CD4-positive, alpha-beta T cell treated with Interleukin-6 at 100 ng/mL for 8 hours (primary cell): ENCODE measurements at regions not wholly inside any gene's neighbourhood (a gene's known extent, or its start where the extent isn't known, plus 50 kb on each side); places are given as distances from the start of the nearest gene placed in this dataset.

Source experiments
- DNase-seq: peaks from one replicate; pipeline ENCODE4 v3.0.0-alpha.2; 2020; ENCODE audit warnings: mixed read lengths, low spot score

DNA sequence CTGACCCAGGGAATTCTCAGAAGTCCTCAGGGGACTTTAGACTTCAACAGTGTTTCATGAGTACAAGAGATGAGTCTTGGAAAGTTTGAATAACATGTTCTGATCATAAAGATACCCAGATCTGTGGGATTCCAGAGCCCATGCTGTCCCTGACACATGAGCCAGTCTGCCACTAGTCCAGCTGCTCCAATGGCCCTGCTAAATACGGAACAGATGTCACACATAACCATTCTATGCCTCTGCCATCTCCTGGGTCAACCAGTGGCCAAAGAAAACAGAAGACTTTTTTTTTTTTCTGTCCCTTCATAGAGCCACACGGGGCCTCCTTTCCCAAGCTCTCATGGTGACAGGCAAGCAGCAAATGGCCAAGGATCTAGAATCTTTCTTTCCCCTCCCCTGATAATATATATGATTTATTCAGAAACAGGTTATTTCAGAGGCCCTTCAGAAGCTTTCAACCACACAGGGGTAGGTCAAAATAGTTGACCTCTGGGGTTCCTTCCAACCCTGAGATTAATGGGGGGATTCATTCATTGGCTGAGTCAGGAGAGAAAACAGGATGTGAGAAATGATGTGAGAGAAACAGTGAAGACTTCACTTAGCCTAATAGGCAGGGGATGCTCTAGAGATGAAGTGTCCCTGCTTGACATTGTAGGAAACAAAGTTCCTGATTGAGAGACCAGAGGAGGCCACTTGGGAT lies 367.7 kb downstream of the CDK5RAP2 start:
- no peak for DNase-seq

- no peak for DNase-seq
These were observed 369.7 kb downstream of the CDK5RAP2 start for GRCh38 chr9:120210274-120210673.

DNA sequence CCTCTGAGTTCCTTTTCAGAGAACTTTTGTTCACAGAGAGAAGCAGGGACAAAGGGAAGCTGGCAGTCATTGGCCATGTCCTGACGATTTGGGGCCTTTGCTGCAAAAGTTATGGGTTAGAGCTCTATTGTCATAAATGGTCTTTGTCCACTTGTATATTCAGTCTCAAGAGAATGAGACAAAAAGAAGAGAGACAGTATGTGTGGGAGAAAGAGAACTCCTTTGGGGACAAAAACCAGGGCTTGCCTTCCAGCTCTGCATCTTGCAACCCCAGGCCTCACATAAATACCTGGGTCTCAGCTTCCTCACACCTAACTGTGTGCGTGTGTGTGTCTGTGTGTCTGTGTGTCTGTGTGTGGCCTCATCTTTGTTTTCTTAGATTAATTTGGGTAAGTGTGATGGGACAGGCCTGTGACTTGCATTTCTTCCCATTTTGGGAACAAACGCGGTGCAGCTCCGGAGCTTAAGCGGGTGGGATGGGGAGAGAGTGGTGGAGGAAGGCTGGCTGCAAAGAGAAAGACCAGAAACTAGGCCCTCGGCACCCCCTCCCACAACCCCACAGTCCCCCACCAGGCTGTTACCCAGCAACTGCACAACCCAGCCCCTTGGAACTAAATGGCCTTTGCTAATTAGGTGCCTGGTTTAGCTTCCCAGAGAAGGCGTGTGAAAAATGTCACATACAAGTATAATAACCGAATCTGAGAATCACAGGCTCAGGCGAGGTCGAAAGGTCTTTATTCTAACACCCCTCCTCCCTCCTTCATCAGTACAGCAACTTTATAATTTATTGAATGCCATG lies 376.9 kb downstream of the CDK5RAP2 start:
- no peak for DNase-seq

DNA sequence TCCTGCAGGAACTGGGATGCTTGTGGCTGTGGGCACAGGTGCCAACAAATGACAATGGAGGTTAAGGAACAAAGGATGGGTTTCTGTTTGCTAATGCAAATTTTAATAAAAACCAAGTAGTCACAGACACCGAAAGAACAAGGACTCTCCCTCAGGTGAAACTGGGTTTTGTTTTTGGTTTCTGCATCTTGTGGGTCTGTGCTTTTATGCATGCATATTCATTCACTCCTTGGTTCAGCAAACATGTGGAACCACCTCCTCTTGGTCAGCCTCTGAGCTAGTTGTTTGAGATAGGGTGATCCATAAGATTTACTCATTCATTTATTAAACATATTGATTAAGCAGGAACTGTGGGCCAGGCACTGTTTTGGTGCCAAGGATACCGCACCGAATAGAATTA lies 381.9 kb downstream of the CDK5RAP2 start:
- DNase-seq: no peak

- no peak for DNase-seq
These were observed 382.4 kb downstream of the CDK5RAP2 start for GRCh38 chr9:120197605-120198004.

DNA sequence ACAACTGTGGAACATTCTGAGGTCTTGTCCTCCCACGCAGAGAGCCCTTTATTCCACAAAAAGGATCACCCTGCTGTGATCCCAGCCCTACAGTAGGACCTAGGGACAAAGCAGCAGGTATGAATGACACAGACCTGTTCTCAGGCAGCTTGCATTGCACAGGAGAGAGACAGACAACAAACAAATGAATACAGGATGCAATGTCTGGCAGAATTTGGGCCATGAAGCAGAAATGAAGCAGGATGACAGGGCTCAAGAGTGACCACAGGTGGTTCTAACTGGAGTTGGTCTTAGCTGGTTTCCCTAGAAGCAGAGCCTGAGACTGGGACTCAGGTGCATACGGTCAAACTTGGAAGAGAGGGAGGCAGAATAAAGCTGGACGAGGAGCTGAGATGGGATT lies 388.8 kb downstream of the CDK5RAP2 start:
- DNase-seq: no peak

DNA sequence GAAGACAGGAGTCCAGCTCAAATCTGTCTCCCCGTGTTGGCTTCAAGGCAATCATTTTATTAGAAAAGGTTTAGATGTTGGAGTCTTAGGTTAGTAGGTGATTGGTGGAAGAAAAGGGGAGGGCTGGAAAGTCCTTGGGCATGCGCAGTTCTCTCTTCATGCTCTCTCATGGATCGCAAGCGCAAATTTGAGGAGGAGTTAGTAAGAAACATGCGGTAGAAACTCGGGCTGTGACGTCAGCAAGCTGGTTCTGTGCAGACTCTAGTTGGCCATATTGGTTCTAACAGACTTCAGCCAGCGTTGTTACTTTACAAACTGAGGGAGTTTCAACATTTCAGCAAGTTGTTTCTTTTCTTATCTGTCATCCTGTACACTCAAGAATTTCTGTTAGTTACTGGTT lies 392.2 kb downstream of the CDK5RAP2 start:
- DNase-seq: no peak

DNA sequence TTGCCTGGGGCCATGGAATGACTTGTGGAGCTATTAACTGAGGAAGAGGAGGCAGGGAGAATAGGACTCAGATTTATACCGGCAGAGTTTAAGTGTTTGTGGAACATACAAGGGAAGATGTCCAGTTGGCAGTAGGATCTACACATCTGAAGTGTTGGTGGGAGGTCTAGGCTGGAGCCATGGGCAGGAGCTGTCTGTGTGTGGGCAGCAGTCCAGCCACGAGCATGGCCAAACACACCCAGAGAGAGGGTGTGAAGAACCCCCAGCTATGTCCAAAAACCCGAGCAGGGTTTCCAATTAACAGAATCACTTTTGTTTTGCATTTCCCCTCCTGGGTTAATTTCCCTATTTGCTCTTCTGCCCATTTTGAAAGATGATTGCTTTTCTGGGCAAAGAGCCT lies 393.7 kb downstream of the CDK5RAP2 start:
- DNase-seq: no peak

DNA sequence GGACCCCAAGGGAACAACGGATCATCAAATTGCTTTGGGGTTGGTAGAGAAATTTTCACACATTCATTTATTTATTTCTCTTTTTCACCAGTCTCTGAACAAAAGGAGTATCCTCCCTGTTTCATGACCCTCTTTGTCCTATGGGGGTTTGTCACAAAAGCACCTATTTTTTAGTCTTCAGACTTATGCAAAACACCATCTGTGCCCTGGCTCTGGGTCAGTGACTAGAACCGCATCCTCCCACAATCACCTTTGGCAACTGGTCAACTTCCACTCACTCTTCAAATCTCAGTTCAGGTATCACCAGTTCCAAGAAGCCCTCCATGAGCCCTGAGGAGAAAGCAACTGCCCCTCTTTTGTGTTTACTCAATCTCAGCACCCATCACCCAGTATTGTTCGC lies 395.7 kb downstream of the CDK5RAP2 start:
- no peak for DNase-seq

- no peak for DNase-seq
These were observed 396.4 kb downstream of the CDK5RAP2 start for GRCh38 chr9:120183615-120184014.

- no peak for DNase-seq
These were observed 398.0 kb downstream of the CDK5RAP2 start for GRCh38 chr9:120182011-120182410.

GRCh38 chr9:120177121-120177520 lies 402.8 kb downstream of the CDK5RAP2 start:
- DNase-seq: no peak

DNA sequence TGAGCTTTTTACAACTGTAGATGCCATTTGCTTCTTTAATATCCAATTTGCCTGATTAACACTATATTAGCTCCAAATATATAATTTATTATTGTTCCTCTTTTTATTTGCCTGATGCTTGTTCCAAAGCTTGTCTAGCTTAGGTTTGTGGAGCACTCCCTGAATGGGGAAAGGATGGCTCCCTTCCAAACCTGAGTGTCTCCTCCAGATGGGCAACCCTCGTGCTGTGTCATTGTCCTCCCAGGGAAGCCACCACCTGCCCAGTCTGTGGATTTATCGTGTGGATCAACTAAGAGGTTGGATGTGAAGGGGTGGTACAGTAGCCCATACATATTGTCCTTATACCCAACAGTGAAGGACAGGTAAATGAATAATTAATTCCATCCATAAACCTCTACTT lies 404.9 kb downstream of the CDK5RAP2 start:
- no peak for DNase-seq

GRCh38 chr9:120161776-120162175 lies 418.2 kb downstream of the CDK5RAP2 start:
- DNase-seq: no peak

GRCh38 chr9:120158221-120158620 lies 421.7 kb downstream of the CDK5RAP2 start:
- no peak for DNase-seq

DNA sequence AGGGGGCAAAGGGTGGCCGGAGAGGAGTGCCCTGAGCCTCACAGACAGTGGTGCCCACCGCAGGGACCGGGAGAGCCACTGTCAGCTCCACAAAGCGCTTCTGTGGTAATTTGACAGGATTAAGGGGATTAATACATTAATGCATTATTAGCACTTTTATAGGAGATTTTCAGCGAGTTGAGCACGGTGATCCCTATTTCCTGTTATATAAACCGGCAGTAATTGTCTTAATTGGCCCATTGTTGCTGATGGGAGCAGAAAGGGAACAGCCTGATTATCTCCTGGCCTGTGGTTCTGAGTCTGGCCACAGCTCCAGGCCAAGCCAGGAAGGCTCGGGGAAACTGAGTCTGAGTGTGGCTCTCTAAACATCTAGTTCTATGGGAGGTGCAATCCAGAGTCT lies 423.6 kb downstream of the CDK5RAP2 start:
- DNase-seq: no peak

- no peak for DNase-seq
These were observed 426.7 kb downstream of the CDK5RAP2 start for GRCh38 chr9:120153258-120153657.

DNA sequence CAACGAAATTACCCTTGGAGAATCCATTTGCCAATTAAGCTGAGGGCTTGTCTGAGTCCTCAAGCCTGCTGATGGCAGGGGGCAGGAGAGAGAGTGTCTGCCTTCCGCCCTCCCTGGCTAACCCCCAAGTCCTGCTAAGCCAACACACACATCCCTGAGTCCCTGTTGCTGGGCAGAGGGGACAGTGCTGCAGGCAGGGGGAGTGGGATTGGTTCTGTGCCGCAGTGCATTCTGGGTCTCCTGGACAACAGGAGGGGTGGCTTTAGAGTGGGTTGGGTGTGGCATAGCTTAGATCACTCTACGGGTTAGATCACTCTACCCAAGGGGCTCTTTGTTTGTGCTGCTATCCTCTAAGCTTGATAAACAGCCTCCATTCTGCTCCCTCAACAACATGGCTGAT lies 427.7 kb downstream of the CDK5RAP2 start:
- DNase-seq: no peak

DNA sequence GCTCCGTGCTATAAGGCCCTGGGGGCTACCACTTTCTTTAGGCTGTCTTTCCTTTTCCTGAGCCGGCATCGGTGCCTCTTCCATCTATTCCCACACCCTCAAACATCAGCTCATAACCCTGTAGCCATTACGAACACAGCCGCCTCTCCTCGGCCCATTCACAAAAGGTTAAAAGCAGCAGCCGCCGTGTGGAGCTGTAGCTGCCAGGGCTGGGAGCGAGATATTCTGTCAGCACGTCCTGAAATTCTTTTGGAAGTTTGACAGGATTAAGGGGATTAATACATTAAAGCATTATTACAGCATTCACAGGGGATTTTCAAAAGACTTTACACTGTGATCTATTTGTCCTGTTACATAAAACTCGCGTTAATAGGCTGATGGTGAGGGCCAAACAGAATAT lies 428.2 kb downstream of the CDK5RAP2 start:
- no peak for DNase-seq

DNA sequence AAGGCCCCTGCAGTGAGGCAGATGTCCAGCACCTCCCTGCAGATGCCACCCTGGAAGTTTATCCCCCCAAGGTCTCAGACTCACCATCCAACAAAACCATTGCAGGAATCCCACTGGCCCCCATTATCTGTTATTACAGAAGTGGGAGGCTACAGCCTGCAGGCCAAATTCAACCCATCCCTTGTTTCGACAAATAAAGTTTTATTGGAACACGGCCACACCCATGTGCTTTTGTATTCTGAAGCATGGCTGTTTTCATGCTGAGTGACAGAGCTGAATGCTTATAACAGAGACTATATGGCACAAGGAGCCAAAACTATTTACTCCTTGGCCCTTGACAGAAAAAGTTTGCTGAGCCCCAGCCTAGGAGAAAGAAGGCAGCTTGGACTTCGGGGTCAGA lies 428.8 kb downstream of the CDK5RAP2 start:
- no peak for DNase-seq

DNA sequence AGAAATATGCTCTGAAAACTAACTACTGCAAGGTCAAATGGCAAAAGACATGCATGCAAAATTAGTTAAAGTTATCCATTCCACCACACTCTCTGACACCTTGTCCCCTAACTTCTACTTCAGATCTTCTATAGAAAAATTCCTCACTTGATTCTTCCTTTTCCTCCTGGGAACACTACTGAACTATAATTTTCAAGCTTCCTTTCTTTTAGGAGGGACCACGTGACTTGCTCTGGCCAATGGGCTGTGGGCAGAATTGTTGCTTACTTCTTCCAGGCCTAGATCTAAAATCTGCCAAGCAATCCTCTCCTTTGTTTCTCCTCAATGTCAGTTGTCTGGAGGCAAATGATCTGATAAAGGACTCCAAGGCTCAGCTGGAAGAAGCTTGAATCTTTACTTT lies 441.0 kb downstream of the CDK5RAP2 start:
- no peak for DNase-seq

- DNase-seq: no peak
These were observed 442.7 kb downstream of the CDK5RAP2 start for GRCh38 chr9:120137186-120137840.

DNA sequence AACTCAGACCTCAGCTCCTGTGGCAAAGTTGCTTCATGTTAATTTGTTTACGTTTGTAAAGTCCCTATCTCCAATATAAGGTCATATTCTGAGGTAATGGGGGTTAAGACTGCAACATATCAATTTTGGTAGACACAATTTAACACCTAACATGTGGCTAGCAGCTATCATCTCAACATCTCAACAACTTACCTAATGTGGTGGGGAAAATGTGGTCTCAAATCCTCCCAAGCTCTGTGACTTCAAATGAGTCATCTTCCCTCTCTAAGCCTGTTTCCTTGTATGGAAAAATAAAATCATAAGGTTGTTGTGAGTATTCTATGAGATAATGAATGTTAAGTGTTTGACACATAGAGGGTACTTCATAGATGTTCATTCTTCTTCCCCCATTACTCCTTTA lies 443.3 kb downstream of the CDK5RAP2 start:
- DNase-seq: no peak
